NCI-H1417 (cell line): ENCODE measurements at regions not wholly inside any gene's neighbourhood (a gene's known extent, or its start where the extent isn't known, plus 50 kb on each side); places are given as distances from the start of the nearest gene placed in this dataset.
"Not testable (repeated sequence)": the region's sequence is repeated elsewhere in the genome, so short reads cannot be mapped to it uniquely, and the experiment has no call there.

Source experiments
- DNase-seq, 3 experiments: peaks; one replicate each; lab custom pipeline; 2025; lab: John Stamatoyannopoulos, UW

- no peak for DNase-seq
These were observed 266.0 kb downstream of the SH3BP4 start for GRCh38 chr2:235217846-235218245.

- DNase-seq, result no peak
These were observed 266.7 kb downstream of the SH3BP4 start for GRCh38 chr2:235218486-235218907.

GRCh38 chr2:235219048-235219447 is 267.2 kb downstream of the SH3BP4 start:
- no peak for DNase-seq

- no peak for DNase-seq
These were observed 268.5 kb downstream of the SH3BP4 start for GRCh38 chr2:235220331-235220730.

- DNase-seq, result no peak
These were observed 270.8 kb upstream of the AGAP1 start for GRCh38 chr2:235223011-235223410.

- no peak for DNase-seq
These were observed 269.4 kb upstream of the AGAP1 start for GRCh38 chr2:235224410-235224809.

GRCh38 chr2:235225261-235225660 is 268.6 kb upstream of the AGAP1 start:
- no peak for DNase-seq

GRCh38 chr2:235227590-235227989 is 266.3 kb upstream of the AGAP1 start:
- DNase-seq, result no peak

GRCh38 chr2:235228422-235228821 is 265.4 kb upstream of the AGAP1 start:
- DNase-seq, result not testable (repeated sequence)

- DNase-seq, result no peak
These were observed 264.6 kb upstream of the AGAP1 start for GRCh38 chr2:235229236-235229635.

GRCh38 chr2:235230821-235231601 is 262.8 kb upstream of the AGAP1 start:
- peak in 2 of 3 experiments; percentile 45 to 84 for DNase-seq

GRCh38 chr2:235232449-235233433 is 261.1 kb upstream of the AGAP1 start:
- DNase-seq, result no peak

GRCh38 chr2:235234736-235235135 is 259.1 kb upstream of the AGAP1 start:
- no peak for DNase-seq

GRCh38 chr2:235235977-235236767 is 257.7 kb upstream of the AGAP1 start:
- DNase-seq, result no peak

- no peak for DNase-seq
These were observed 255.3 kb upstream of the AGAP1 start for GRCh38 chr2:235238537-235238936.

- DNase-seq, result no peak
These were observed 253.3 kb upstream of the AGAP1 start for GRCh38 chr2:235240574-235240973.

- DNase-seq, result no peak
These were observed 249.3 kb upstream of the AGAP1 start for GRCh38 chr2:235244255-235245220.

- no peak for DNase-seq
These were observed 246.8 kb upstream of the AGAP1 start for GRCh38 chr2:235247001-235247400.

- no peak for DNase-seq
These were observed 238.2 kb upstream of the AGAP1 start for GRCh38 chr2:235255693-235256092.

GRCh38 chr2:235257590-235257989 is 236.3 kb upstream of the AGAP1 start:
- DNase-seq, result no peak

- DNase-seq, result no peak
These were observed 231.1 kb upstream of the AGAP1 start for GRCh38 chr2:235262750-235263149.
